Urothelium cell line (cell line): ENCODE measurements at regions not wholly inside any gene's neighbourhood (a gene's known extent, or its start where the extent isn't known, plus 50 kb on each side); places are given as distances from the start of the nearest gene placed in this dataset.
"Not testable (repeated sequence)": the region's sequence is repeated elsewhere in the genome, so short reads cannot be mapped to it uniquely, and the experiment has no call there.

Experiments
- DNase-seq: peaks from one replicate; pipeline ENCODE4 v3.0.0; 2011; ENCODE audit warnings: low spot score, mixed read lengths
- FAIRE-seq: peaks from 2 replicates; lab custom pipeline; 2011; peaks lifted over from hg19 to GRCh38; lab: Jason Lieb, UNC

GRCh38 chr3:144566320-144566719 lies 594.7 kb downstream of the DIPK2A start:
- DNase-seq (no peak), FAIRE-seq (no peak)

GRCh38 chr3:144569651-144570050 lies 598.0 kb downstream of the DIPK2A start:
- no peak for DNase-seq
- no peak for FAIRE-seq

- FAIRE-seq = no peak
- no peak for DNase-seq
These were observed 612.2 kb downstream of the DIPK2A start for GRCh38 chr3:144583871-144584270.

GRCh38 chr3:144585408-144585807 lies 613.8 kb downstream of the DIPK2A start:
- no peak for FAIRE-seq
- no peak for DNase-seq

DNA sequence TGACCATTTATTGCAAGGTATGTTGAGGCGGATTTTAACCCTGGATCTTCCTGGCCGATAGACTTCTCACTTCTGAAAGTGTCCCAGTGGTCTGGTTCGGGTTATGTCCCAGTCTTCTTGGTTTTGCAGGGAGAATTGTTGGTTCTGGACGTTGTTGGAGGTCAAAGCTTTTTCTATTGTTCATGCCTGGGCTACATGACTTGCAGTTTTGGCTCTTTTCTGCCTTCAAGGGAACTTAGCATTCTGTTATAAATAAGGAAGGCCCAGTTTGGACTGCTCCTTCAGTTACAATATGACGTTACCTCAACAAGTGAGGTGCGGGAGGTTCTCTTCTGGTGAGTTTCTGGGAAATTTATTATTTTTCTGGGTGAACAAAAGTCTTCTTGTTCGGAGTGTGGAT lies 614.3 kb downstream of the DIPK2A start:
- DNase-seq = no peak
- no peak for FAIRE-seq

GRCh38 chr3:144586382-144586781 lies 614.8 kb downstream of the DIPK2A start:
- DNase-seq = no peak
- FAIRE-seq = no peak

- FAIRE-seq (no peak), DNase-seq (peak; percentile 4)
These were observed 619.2 kb downstream of the DIPK2A start for GRCh38 chr3:144590854-144591253.

DNA sequence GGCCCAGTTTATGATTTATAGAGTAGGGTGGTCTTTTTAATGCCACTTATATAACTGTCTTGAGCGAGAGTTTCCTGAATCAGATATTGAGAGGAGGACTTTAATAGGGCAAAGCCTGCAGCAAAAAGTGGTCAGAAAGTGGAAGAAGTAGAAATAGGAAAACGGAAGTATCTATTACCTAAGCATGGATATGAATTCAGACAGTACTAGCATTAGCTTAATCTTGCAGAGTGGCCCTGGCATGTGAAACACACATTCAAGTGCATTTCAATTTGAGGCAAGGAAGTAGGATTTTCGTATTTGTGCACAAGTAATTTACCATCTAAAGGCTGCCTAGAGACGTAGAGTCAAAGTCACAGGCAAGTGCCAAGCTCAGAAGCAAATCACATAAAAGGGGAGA lies 622.3 kb downstream of the DIPK2A start:
- DNase-seq (no peak), FAIRE-seq (no peak)

- DNase-seq, FAIRE-seq: not testable (repeated sequence)
These were observed 648.6 kb downstream of the DIPK2A start for GRCh38 chr3:144620236-144620635.

DNA sequence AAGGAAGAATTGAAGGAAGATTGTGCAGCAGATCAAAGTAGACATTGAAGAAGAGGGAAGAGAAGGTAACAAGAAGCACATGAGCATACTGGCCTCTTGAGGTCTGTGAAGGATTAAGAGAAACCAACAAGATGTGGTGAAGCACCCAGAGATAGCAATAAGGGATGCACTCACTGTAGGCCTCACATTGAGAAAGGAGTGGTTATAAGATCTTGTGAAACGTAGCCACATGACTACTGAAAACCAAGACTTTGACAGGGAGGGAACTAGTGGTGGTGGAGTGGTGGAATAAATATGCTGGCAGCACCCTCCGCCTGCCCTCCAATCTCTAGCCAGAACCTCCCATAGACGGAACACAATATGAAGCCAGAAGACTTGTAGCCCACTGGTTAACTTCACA lies 651.2 kb downstream of the DIPK2A start:
- FAIRE-seq (no peak), DNase-seq (no peak)

DNA sequence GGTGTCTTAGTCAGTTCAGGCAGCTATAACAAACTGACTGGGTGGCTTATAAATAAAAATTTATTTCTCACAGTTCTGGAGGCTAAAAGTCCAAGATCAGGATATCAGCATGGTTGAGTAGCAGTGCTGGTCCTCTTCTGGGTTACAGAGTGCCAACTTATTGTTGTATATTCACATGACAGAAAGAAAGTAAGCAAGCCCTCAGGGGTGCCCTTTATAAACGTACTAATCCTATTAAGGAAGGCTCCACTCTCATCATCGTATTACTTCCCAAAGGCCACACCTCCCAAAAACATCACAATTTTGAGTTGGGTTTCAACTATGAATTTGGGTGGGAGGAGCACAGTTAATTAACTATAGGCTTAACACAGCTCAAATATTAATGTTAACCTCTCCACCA lies 653.0 kb downstream of the DIPK2A start:
- no peak for DNase-seq
- FAIRE-seq = no peak

GRCh38 chr3:144626835-144627234 lies 655.2 kb downstream of the DIPK2A start:
- no peak for FAIRE-seq
- no peak for DNase-seq

DNA sequence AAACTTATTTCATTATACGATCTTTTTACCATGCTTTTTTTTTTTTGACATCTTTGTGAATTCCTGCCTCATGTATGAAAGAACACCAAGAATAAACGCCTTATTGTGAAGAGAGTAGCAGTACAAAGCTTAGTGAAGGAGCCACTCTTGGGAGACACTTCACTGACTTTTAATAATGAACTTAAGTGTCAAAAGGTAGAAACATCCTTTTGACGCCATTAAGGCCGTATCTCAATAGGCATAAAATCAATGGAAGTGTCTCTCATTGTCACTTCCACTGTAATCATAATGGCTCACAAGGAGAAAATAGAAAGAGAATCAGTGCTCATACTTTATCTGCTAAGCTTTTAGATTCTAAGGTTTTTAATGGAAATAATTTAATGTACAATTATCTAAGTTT lies 657.8 kb downstream of the DIPK2A start:
- DNase-seq (no peak), FAIRE-seq (no peak)

DNA sequence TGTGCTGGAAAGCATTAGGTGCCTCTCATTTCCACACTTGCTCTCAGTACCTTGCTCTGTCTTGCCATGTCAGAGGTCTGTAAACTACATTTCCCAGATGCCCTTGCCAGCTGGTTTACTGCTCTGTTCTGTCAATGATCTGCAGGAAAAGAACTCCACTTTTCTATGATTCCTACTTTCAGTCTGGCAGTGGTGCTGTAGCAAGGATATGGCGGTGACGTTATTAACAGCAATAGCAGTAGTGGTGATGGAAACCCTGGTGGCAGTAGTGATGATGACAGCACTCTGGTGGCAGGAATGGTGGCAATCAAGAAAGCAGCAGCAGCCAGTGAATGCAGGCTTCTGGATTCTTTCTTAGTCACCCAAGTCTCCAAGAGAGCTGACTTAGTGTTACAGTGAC lies 665.2 kb downstream of the DIPK2A start:
- DNase-seq = peak; percentile 3
- FAIRE-seq = no peak

DNA sequence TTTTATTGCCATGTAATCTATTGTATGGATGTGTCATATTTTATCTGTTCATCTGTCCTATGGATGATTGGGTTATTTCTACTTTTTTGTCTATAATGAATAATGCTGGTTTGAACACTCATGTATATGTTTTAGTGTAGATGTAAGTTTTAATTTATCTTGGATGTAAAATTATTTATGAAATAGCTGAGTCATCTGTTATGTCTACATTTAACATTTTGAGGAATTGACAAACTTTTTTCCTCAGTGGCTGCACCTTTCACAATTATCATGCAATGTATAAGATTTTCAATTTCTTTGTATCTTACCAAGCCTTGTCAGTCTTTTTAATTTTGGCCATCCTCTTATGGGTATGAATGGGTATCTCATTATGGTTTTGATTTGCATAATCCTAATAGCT lies 666.4 kb downstream of the DIPK2A start:
- no peak for FAIRE-seq

DNA sequence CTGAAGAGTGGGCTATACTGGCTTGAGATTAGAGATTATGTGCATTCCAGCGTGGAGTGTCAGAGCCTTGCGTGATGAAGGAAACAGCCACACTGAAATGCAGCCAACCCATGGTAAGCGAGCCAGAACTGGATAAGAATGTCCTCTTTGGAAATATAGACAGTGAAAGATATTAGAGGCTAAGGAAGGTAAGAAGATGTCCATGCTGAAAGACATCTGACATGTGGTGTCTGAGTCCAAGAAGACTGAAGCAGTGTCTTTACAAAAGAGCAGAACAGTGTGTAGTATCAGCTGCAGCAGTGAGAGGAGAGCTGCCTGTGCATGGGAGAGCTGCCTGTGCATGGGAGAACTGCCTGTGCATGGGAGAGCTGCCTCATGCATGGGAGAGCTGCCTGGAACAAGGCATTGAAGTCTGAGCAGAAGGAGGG lies 672.2 kb downstream of the DIPK2A start:
- FAIRE-seq (no peak), DNase-seq (no peak)

More for the DNA sequence above, 666.4 kb downstream of the DIPK2A start:
- no peak for DNase-seq

DNA sequence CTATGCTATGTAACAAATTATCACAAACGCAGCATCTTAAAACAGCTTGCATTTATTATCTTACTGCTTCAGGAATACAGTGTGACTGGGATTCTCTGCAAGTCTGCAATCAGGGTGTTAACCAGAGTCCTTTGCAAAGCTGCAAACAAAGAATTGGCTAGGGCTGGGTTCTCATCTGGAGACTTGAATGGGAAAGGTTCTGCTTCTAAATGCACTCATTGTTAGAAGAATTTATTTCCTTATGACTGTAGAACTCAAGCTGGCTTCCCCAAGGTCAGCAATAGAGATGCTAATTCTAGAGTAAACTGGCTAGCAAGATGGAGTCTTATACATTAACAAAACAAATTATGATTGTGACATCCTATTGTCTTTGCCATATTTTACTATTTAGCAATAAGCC lies 673.7 kb downstream of the DIPK2A start:
- DNase-seq (no peak), FAIRE-seq (no peak)

GRCh38 chr3:144650380-144650779 lies 678.8 kb downstream of the DIPK2A start:
- FAIRE-seq (no peak), DNase-seq (no peak)

DNA sequence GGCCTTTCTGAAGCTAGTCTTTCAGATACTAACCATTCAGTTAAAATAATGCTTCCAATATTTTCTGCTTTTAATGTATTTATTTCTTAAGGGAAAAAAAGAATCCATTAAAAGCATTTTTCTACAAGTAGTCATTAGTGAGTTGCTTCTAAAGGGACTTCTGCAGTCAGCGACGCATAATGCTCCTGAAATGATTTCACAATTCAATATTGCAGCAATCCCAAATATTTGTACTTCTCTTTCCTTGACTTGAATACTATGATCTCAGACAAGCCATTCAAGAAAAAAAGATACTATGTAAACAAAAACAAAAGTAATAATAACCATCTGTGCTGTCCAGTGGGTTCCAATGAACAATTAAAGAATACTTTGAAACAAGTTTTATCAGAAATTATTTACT lies 681.0 kb downstream of the DIPK2A start:
- DNase-seq = no peak

GRCh38 chr3:144655423-144655822 lies 683.8 kb downstream of the DIPK2A start:
- FAIRE-seq = no peak
- no peak for DNase-seq

More for the DNA sequence above, 681.0 kb downstream of the DIPK2A start:
- FAIRE-seq = no peak

- FAIRE-seq = no peak
- no peak for DNase-seq
These were observed 688.6 kb downstream of the DIPK2A start for GRCh38 chr3:144660186-144660585.

DNA sequence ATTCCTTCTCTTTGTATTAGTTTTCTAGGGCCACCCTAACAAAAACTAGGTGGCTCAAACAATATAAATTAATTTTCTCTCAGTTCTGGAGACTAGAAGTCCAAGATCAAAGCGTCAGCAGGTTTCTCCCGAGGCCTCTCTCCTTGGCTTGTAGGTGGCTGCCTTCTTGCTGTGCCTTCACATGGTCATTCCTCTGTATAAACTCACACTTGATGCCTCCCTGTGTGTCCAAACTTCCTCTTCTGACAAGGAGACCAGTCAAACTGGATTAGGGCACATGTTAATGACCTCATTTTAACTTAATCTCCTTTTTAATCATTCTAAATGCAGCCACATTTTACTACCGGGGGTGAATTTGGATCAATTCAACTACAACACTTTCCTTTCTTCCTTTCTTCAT lies 691.1 kb downstream of the DIPK2A start:
- FAIRE-seq (no peak), DNase-seq (no peak)
